ENCODE measurements at regions not wholly inside any gene's neighbourhood (a gene's known extent, or its start where the extent isn't known, plus 50 kb on each side); places are given as distances from the start of the nearest gene placed in this dataset.
"Not testable (repeated sequence)": the region's sequence is repeated elsewhere in the genome, so short reads cannot be mapped to it uniquely, and the experiment has no call there.

DNA sequence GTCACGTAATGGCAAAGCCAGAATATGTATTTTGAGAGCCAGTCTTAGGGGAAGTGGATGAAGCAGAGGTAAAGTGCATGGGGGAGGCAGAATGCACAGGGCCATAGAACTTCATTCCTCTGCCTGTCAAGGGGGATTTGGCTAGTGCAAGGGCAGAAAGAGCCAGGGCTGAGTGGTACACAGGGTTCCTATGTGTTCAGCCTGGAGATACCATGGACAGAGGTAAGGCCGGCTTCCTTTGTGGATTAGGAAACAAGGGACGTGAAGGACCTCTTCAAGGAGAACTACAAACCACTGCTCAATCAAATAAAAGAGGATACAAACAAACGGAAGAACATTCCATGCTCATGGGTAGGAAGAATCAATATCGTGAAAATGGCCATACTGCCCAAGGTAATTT, 241.1 kb upstream of the ELAVL2 start:
- not testable (repeated sequence) for DNase-seq

GRCh38 chr9:24059651-24060050, 233.6 kb upstream of the ELAVL2 start:
- no peak for DNase-seq

- DNase-seq = no peak
Measured at GRCh38 chr9:24051587-24051986, 225.5 kb upstream of the ELAVL2 start.

DNA sequence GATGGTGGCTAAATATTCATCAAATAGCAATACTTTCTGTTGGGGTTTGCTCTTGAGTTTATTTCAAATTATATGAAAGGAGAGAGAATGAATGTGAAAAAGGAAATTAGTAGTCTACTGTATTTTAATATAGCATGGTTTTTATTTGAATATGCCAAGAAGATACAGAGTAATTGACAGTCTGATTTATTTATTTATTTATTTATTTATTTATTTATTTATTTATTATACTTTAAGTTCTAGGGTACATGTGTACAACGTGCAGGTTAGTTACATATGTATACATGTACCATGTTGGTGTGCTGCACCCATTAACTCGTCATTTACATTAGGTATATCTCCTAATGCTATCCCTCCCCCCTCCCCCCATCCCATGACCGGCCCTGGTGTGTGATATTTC, 224.2 kb upstream of the ELAVL2 start:
- DNase-seq = not testable (repeated sequence)

DNA sequence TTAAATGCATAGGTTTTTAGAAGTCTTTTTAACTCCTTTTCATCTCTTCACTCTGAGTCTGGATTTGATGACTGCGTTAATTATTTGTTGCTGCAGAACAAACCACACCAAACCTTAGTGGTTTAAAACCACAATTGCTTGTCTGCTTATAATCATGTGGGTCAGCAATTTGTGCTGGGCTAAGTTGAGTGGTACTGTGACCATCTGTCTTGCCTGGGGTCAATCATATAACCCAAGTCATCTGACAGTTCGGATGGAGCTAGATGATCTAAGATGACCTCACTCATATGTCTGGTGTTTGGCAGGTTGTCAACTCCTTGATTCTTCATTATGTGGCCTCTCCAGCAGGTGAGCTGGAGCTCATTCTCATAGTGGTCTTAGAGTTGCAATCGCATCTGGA, 219.1 kb upstream of the ELAVL2 start:
- DNase-seq = no peak

- no peak for DNase-seq
Measured at GRCh38 chr9:24044576-24044975, 218.5 kb upstream of the ELAVL2 start.

DNA sequence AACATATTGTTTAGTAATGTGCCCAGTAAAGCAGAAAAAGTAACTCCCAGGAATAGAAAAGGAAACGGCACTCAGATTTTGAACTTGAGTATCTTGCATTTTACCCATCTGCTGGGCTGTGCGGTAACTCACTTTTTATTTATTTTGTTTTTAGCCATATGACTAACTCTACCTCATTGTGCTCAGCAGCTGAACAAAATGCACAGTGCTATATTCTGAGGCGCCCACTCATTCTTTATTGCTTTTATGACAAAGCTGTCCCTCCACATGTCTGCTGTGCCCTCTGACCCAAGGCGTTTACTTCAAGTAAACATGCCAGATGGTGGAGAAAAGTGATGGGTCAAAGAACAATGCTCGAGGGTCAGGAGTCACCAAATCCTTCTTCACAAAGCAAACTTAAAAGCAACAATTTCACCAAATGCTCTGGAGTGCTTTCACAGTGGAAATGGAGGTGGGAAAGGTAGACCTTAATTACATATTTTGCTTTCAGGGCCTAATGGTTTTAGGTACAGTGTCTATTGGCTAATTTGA, 215.2 kb upstream of the ELAVL2 start:
- DNase-seq = no peak

DNA sequence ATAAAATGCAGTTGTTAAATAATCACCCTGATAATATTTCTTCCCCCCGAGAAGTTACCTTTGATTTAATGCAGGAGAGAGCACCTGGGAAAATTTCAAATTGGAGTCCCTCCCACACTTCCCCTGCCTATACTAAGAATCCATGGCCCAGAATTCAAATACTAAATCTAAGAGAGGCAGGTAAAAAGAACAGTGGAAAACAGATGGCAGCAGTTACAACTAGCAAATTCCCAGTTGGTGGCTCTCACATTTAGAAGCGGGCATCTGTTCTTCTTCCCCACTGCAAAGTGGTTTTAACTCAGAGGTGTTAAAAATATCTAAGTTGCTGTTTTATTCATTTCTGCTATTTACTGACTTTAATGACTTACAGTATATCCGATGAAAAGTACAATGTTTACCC, 210.4 kb upstream of the ELAVL2 start:
- no peak for DNase-seq

DNA sequence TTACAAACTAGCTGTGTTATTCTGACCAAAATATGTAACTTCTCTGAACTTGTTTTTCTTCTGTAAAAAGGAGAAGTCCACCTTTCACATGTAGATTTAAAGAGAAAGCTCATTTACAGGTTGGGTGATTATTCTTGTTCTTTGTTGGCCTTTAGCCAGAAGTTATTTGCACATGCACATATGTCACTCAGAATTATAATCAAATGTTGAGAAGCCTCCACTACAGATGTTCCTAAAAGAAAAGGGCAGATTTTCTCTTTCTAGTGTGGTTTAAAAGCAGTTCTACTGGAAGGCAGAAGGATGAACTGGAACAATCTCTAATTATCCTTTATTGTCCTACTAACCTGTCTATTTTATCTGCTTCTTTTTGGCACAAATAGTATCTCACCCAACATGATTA, 209.8 kb upstream of the ELAVL2 start:
- no peak for DNase-seq

DNA sequence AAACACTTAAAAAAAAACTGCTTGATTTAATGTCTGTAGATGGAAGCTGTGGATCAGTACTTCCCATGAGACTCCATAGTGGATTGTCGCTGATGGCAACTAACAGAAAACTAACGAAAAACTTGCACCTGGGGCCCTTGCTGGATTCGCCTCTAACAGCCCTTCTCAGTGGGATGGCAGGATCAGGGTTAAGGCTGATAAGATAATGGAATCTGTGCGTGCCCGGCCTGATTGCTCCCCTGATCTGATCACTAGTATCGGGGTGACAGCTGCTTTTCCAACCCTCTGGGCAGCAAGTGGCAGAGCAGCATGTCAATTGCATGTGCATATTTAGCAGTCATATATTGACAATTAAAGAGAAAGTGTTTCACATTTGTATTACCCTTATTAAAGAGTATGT, 185.8 kb upstream of the ELAVL2 start:
- DNase-seq = no peak

- DNase-seq = no peak
Measured at GRCh38 chr9:24011009-24011717, 185.1 kb upstream of the ELAVL2 start.

- no peak for DNase-seq
Measured at GRCh38 chr9:24009322-24009721, 183.3 kb upstream of the ELAVL2 start.

- no peak for DNase-seq
Measured at GRCh38 chr9:24007185-24007584, 181.1 kb upstream of the ELAVL2 start.

DNA sequence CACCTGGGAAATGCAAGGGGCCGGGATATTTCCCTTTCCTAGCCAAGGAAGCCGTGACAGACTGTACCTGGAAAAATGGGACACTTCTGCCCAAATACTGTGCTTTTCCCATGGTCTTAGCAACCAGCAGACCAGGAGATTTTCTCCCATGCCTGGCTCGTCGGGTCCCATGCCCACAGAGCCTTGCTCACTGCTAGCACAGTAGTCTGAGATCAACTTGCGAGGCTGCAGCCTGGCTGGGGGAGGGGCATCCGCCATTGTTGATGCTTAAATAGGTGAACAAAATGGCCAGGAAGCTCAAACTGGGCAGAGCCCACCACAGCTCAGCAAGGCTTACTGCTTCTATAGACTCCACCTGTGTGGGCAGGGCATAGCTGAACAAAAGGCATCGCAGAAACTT, 165.8 kb upstream of the ELAVL2 start:
- not testable (repeated sequence) for DNase-seq

- DNase-seq = no peak
Measured at GRCh38 chr9:23979491-23979890, 153.5 kb upstream of the ELAVL2 start.

- no peak for DNase-seq
Measured at GRCh38 chr9:23962101-23962500, 136.1 kb upstream of the ELAVL2 start.

- DNase-seq = no peak
Measured at GRCh38 chr9:23945897-23946296, 119.9 kb upstream of the ELAVL2 start.

DNA sequence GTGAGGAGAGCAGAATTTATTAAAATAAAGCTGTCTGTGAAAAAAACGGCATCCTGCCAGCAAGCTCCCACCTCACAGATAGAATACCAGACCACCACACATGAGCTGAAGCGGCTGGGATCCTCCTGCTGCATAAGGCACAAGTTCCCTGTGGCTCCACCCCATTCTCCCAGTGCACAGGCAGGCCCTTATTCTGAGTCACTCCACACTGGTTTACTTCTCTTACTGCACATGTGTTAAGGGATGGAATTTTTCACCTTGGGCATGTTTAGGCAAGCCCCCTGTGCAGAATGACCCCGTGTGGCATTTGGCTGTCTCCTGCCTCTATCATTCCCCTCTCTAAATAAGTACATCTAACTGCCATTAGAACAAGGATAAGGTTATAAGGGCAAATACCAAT, 115.0 kb upstream of the ELAVL2 start:
- DNase-seq = no peak

GRCh38 chr9:23938908-23939307, 112.9 kb upstream of the ELAVL2 start:
- no peak for DNase-seq

DNA sequence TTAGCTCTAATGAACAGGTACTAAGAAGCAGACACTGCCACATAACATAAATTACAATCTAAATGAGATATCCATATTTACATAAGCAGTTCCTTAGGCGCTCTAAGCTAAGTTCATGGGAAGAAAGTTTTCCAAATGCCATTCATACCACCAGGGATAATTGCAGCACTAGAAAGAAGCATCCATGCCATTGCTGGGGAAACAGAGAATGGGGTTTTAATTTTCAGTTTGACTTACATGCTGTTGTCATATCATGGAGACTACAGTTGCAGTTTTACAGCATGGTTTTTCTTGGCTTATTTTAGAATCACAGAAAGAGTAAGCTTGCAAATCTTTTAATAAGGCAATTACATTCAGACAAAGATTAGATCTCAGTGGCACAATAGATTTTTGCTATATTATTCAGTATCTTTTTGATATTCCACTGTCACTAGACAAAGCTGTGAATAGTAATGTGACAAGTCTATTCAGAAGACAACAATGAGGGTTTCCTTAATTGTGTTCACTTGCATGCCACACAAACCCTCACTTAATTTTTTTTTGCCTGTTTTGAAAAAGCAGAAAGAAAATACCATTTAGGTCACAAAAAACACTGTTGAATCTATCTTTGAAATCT, 108.4 kb upstream of the ELAVL2 start:
- no peak for DNase-seq

GRCh38 chr9:23933348-23933747, 107.3 kb upstream of the ELAVL2 start:
- DNase-seq = no peak

DNA sequence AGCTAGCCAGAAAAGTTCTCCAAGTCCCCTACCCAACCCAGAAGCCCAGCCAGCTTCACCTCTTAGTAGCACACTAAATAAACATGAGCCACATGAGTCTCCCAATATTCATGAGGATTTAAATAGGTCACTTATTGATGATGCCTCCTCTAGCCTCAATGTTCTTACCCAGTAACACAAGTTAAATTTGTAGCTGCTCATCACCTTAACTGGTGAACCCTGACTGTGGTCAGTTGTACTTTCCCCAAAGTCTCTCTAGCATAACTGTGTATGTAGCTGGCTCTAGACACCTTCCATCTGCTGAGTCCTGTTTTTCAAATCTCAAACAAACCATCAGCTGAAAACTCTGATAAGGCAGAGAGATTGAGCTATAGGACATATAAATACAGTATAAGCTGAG, 100.3 kb upstream of the ELAVL2 start:
- no peak for DNase-seq

- no peak for DNase-seq
Measured at GRCh38 chr9:23914431-23915003, 88.5 kb upstream of the ELAVL2 start.

GRCh38 chr9:23907343-23907742, 81.3 kb upstream of the ELAVL2 start:
- DNase-seq = no peak
